H1 (cell line): ENCODE measurements at regions not wholly inside any gene's neighbourhood (a gene's known extent, or its start where the extent isn't known, plus 50 kb on each side); places are given as distances from the start of the nearest gene placed in this dataset.

ENCODE experiments used
- GTF2F1 ChIP-seq: IDR thresholded peaks from 2 replicates; pipeline ENCODE4 v1.6.1; 2012; ENCODE audit warnings: low read depth, low read length, improper control_type of control experiment, borderline replicate concordance
- HDAC2 ChIP-seq, 2 experiments: fragments of 300-600 bp in 1 of 2; sonication (generic) in 1 of 2; IDR thresholded peaks; 2 replicates each; pipeline ENCODE4 v1.6.1; 2011 to 2012; ENCODE audit warnings: low read depth in 2 of 2, low read length in 2 of 2, mild to moderate bottlenecking in 2 of 2, moderate library complexity in 2 of 2, borderline replicate concordance in 1 of 2, inconsistent platforms in 1 of 2
- TCF12 ChIP-seq: IDR thresholded peaks from 2 replicates; pipeline ENCODE4 v1.6.1; 2011; ENCODE audit warnings: low read depth, mild to moderate bottlenecking, low read length
- TEAD4 ChIP-seq: IDR thresholded peaks from 2 replicates; pipeline ENCODE4 v1.6.1; 2012; ENCODE audit warnings: low read depth, low read length, inconsistent platforms, mixed read lengths
- YY1 ChIP-seq: IDR thresholded peaks from 2 replicates; pipeline ENCODE4 v1.6.1; 2011; ENCODE audit warnings: low read depth, mild to moderate bottlenecking, low read length

GRCh38 chr2:187079901-187080300 is 230.9 kb upstream of the ZSWIM2 start (continued):
- no peak for TF ChIP-seq TCF12
- no peak for TF ChIP-seq GTF2F1
- no peak for TF ChIP-seq YY1
- no peak for TF ChIP-seq TEAD4
- TF ChIP-seq HDAC2 (IDR thresholded peaks at IDR 0.05; ENCODE audit: borderline replicate concordance in 1 of 2, low read depth in 2 of 2, low read length in 2 of 2) = no peak
